Mesenchymal stem cell (in vitro differentiated cells and primary cell): ENCODE measurements at regions not wholly inside any gene's neighbourhood (a gene's known extent, or its start where the extent isn't known, plus 50 kb on each side); places are given as distances from the start of the nearest gene placed in this dataset.
"Not testable (repeated sequence)": the region's sequence is repeated elsewhere in the genome, so short reads cannot be mapped to it uniquely, and the experiment has no call there.

Source experiments
- DNase-seq: peaks from one replicate; pipeline ENCODE4 v3.0.0-alpha.2; 2013
- H2AFZ ChIP-seq: one replicate; pipeline ENCODE4 v1.6.1; 2013; ENCODE audit warnings: low read depth, mild to moderate bottlenecking, control low read depth, inconsistent platforms, low read length, moderate library complexity
- H2AK5ac ChIP-seq: 2 replicates; pipeline ENCODE4 v1.6.1; 2013; ENCODE audit warnings: low read length, moderate library complexity, mild to moderate bottlenecking, inconsistent platforms; ENCODE audit not compliant: severe bottlenecking
- H2BK120ac ChIP-seq: one replicate; pipeline ENCODE4 v1.6.1; 2013; ENCODE audit warnings: low read depth, mild to moderate bottlenecking, inconsistent platforms, low read length, moderate library complexity
- H2BK12ac ChIP-seq, 2 experiments: one replicate each; pipeline ENCODE4 v1.6.1; 2013; ENCODE audit warnings: inconsistent platforms in 2 of 2, low read length in 2 of 2, mild to moderate bottlenecking in 2 of 2, moderate library complexity in 2 of 2, control low read depth in 1 of 2
- H2BK15ac ChIP-seq: one replicate; pipeline ENCODE4 v1.6.1; 2013; ENCODE audit warnings: mild to moderate bottlenecking, low read depth, inconsistent platforms; ENCODE audit not compliant: poor library complexity, severe bottlenecking
- H2BK5ac ChIP-seq: 2 replicates; pipeline ENCODE4 v1.6.1; 2013; ENCODE audit warnings: low read depth, mild to moderate bottlenecking, low read length, control low read depth, inconsistent platforms; ENCODE audit not compliant: poor library complexity, severe bottlenecking
- H3K14ac ChIP-seq, 2 experiments: one replicate each; pipeline ENCODE4 v1.6.1; 2013; ENCODE audit warnings: inconsistent platforms in 2 of 2, low read length in 2 of 2, control low read depth in 1 of 2, mild to moderate bottlenecking in 1 of 2, moderate library complexity in 1 of 2
- H3K18ac ChIP-seq, 2 experiments: one replicate each; pipeline ENCODE4 v1.6.1; 2013; ENCODE audit warnings: inconsistent platforms in 2 of 2, low read length in 2 of 2, control low read depth in 1 of 2, low read depth in 1 of 2, mild to moderate bottlenecking in 1 of 2
- H3K23ac ChIP-seq, 2 experiments: one replicate each; pipeline ENCODE4 v1.6.1; 2013; ENCODE audit warnings: inconsistent platforms in 2 of 2, low read length in 2 of 2, mild to moderate bottlenecking in 2 of 2, moderate library complexity in 2 of 2, control low read depth in 1 of 2
- H3K27ac ChIP-seq: 2 replicates; pipeline ENCODE4 v1.5.1; 2013; ENCODE audit warnings: mild to moderate bottlenecking, moderate library complexity, low read length, control low read depth, inconsistent platforms; ENCODE audit not compliant: poor library complexity, severe bottlenecking
- H3K27me3 ChIP-seq, 2 experiments: 2 replicates each; pipeline versions ENCODE4 v1.6.1 to v1.7.0; 2013; ENCODE audit warnings: low read length in 2 of 2, mild to moderate bottlenecking in 2 of 2, moderate library complexity in 2 of 2, control low read depth in 1 of 2, inconsistent platforms in 1 of 2; ENCODE audit not compliant: control insufficient read depth in 1 of 2, insufficient read depth in 1 of 2
- H3K36me3 ChIP-seq, 2 experiments: 2 replicates each; pipeline versions ENCODE4 v1.6.1 to v1.7.0; 2013; ENCODE audit warnings: low read length in 2 of 2, control low read depth in 1 of 2, inconsistent platforms in 1 of 2, low read depth in 1 of 2, mild to moderate bottlenecking in 1 of 2; ENCODE audit not compliant: insufficient read depth in 2 of 2, control insufficient read depth in 1 of 2
- H3K4ac ChIP-seq, 2 experiments: one replicate each; pipeline ENCODE4 v1.6.1; 2013; ENCODE audit warnings: inconsistent platforms in 2 of 2, low read length in 2 of 2, mild to moderate bottlenecking in 2 of 2, moderate library complexity in 2 of 2, control low read depth in 1 of 2, low read depth in 1 of 2
- H3K4me1 ChIP-seq: 2 replicates; pipeline ENCODE4 v1.6.1; 2013; ENCODE audit warnings: low read depth, low read length, control low read depth; ENCODE audit not compliant: control insufficient read depth, insufficient read depth
- H3K4me2 ChIP-seq: 2 replicates; pipeline ENCODE4 v1.6.1; 2013; ENCODE audit warnings: low read length, mild to moderate bottlenecking, inconsistent platforms; ENCODE audit not compliant: poor library complexity, severe bottlenecking
- H3K4me3 ChIP-seq, 2 experiments: 2 replicates each; pipeline versions ENCODE4 v1.5.1 to v1.7.0; 2013; ENCODE audit warnings: low read length in 2 of 2, mild to moderate bottlenecking in 2 of 2, control low read depth in 1 of 2, low read depth in 1 of 2; ENCODE audit not compliant: insufficient read depth in 1 of 2
- H3K79me1 ChIP-seq: replicated peaks from 2 replicates; pipeline ENCODE4 v1.6.1; 2013; ENCODE audit warnings: mild to moderate bottlenecking, control low read depth, low read length, inconsistent platforms; ENCODE audit not compliant: poor library complexity, severe bottlenecking
- H3K9ac ChIP-seq: 2 replicates; pipeline ENCODE4 v1.7.0; 2013; ENCODE audit warnings: mild to moderate bottlenecking, low read length, moderate library complexity
- H3K9me3 ChIP-seq: 2 replicates; pipeline ENCODE4 v1.7.0; 2013; ENCODE audit warnings: mild to moderate bottlenecking, low read length; ENCODE audit not compliant: control insufficient read depth
- H4K8ac ChIP-seq: one replicate; pipeline ENCODE4 v1.6.1; 2013; ENCODE audit warnings: inconsistent platforms, mild to moderate bottlenecking, low read length, moderate library complexity
- H4K91ac ChIP-seq: one replicate; pipeline ENCODE4 v1.6.1; 2013; ENCODE audit warnings: mild to moderate bottlenecking, low read length, inconsistent platforms
- WGBS: methylation state at CpG from one replicate; pipeline ENCODE4 v1.1.7; 2013; ENCODE audit warnings: mixed read lengths; 5-methylcytosine and 5-hydroxymethylcytosine counted together

DNA sequence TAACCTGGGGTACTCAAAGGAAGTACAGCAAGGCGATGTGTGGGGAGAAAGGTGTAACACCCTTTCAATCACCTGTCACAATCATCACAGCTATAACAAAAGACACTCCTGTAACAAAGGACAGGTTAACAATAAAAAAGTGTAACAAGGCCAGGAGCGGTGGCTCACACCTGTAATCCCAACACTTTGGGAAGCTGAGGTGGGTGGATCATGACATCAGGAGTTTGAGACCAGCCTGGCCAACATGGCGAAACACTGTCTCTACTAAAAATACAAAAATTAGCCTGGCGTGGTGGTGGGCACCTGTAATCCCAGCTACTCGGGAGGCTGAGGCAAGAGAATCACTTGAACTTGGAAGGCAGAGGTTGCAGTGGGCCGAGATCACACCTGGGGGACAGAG lies 436.4 kb downstream of the RBFOX1 start:
- not testable (repeated sequence) for H2BK120ac ChIP-seq, H3K9ac ChIP-seq, H3K18ac ChIP-seq, H3K36me3 ChIP-seq, H2AK5ac ChIP-seq, H3K9me3 ChIP-seq, H3K27me3 ChIP-seq, H3K14ac ChIP-seq, H3K23ac ChIP-seq, H3K4me1 ChIP-seq, DNase-seq, H2BK15ac ChIP-seq, H3K4me3 ChIP-seq, H2BK12ac ChIP-seq, H3K4ac ChIP-seq, H3K79me1 ChIP-seq, H2AFZ ChIP-seq, H3K4me2 ChIP-seq, H3K27ac ChIP-seq, H4K91ac ChIP-seq, H2BK5ac ChIP-seq, H4K8ac ChIP-seq
- WGBS: 94% methylated on average over 5 of the region's 6 CpGs

- Histone ChIP-seq H3K9ac (no peak overlapping the region), H3K4me2 (no peak overlapping the region), H3K27ac (no peak overlapping the region), H3K4me3 (no peak overlapping the region), H2AFZ (no peak overlapping the region), H2BK12ac (no peak overlapping the region), H3K14ac (no peak overlapping the region), H3K18ac (no peak overlapping the region), H3K9me3 (peaks cover 2% of the 10 kb centered on the region), H2AK5ac (no peak overlapping the region), H3K79me1 (no peaks in the 10 kb centered on the region), H3K36me3 (no peaks in the 10 kb centered on the region), H4K8ac (no peak overlapping the region), H2BK5ac (no peak overlapping the region), H2BK15ac (no peak overlapping the region), H3K4me1 (no peaks in the 10 kb centered on the region), H2BK120ac (no peak overlapping the region), H3K4ac (no peak overlapping the region), H4K91ac (no peak overlapping the region), H3K27me3 (no peaks in the 10 kb centered on the region), H3K23ac (no peak overlapping the region)
- WGBS: 50% methylated on average over 1 of the region's 3 CpGs
- no peak for DNase-seq
These were observed 432.5 kb downstream of the RBFOX1 start for GRCh38 chr16:7765079-7765550.

GRCh38 chr16:7763111-7763510 lies 430.5 kb downstream of the RBFOX1 start:
- H3K4me1 ChIP-seq: no peaks in the 10 kb centered on the region
- no peak overlapping the region for H2BK12ac ChIP-seq
- no peak overlapping the region for H2AK5ac ChIP-seq
- H4K91ac ChIP-seq: no peak overlapping the region
- H3K4me2 ChIP-seq: no peak overlapping the region
- no peaks in the 10 kb centered on the region for H3K36me3 ChIP-seq
- no peak overlapping the region for H2BK15ac ChIP-seq
- H3K4me3 ChIP-seq: no peak overlapping the region
- no peak overlapping the region for H3K18ac ChIP-seq
- no peak overlapping the region for H2BK120ac ChIP-seq
- H3K14ac ChIP-seq: no peak overlapping the region
- H3K9ac ChIP-seq: no peak overlapping the region
- H3K27me3 ChIP-seq: no peaks in the 10 kb centered on the region
- H2BK5ac ChIP-seq: no peak overlapping the region
- no peak overlapping the region for H3K23ac ChIP-seq
- H3K4ac ChIP-seq: no peak overlapping the region
- H2AFZ ChIP-seq: no peak overlapping the region
- 61% methylated on average over 8 of the region's 8 CpGs for WGBS
- no peaks in the 10 kb centered on the region for H3K79me1 ChIP-seq
- H3K9me3 ChIP-seq: peaks cover 2% of the 10 kb centered on the region
- no peak overlapping the region for H4K8ac ChIP-seq
- H3K27ac ChIP-seq: no peak overlapping the region
- no peak for DNase-seq
